SK-N-SH treated with all-trans-retinoic acid at 6 μM for 48 hours (cell line): ENCODE measurements at regions not wholly inside any gene's neighbourhood (a gene's known extent, or its start where the extent isn't known, plus 50 kb on each side); places are given as distances from the start of the nearest gene placed in this dataset.

Source experiments
- ATAC-seq: fragments of 200-7000 bp; cut with Tn5 transposase; 3 replicates; pipeline ENCODE4 v1.9.1; 2020; ENCODE audit warnings: mild to moderate bottlenecking, moderate library complexity
- BACH2 ChIP-seq: fragments of 250-450 bp; sonication (Bioruptor Pico); IDR thresholded peaks from 2 replicates; pipeline ENCODE4 v1.9.0; 2021; ENCODE audit warnings: mild to moderate bottlenecking, borderline replicate concordance
- CSDC2 ChIP-seq: fragments of 250-450 bp; sonication (Bioruptor Pico); IDR thresholded peaks from 2 replicates; pipeline ENCODE4 v1.5.0; 2020; ENCODE audit warnings: mild to moderate bottlenecking, moderate library complexity
- ESRRG ChIP-seq: fragments of 250-450 bp; sonication (Bioruptor Pico); IDR thresholded peaks from 2 replicates; pipeline ENCODE4 v1.6.1; 2021; ENCODE audit warnings: mild to moderate bottlenecking
- GLIS3 ChIP-seq: fragments of 250-450 bp; sonication (Bioruptor Pico); IDR thresholded peaks from 2 replicates; pipeline ENCODE4 v1.5.0; 2020; ENCODE audit warnings: mild to moderate bottlenecking, moderate library complexity
- ISL1 ChIP-seq: fragments of 250-450 bp; sonication (Bioruptor Pico); IDR thresholded peaks from 2 replicates; pipeline ENCODE4 v2.1.2; 2022; ENCODE audit warnings: mild to moderate bottlenecking, moderate library complexity
- OSR1 ChIP-seq: fragments of 250-450 bp; sonication (Bioruptor Pico); IDR thresholded peaks from 2 replicates; pipeline ENCODE4 v1.8.0; 2022; ENCODE audit warnings: moderate library complexity, mild to moderate bottlenecking, inconsistent platforms
- RARB ChIP-seq: fragments of 250-450 bp; sonication (Bioruptor Pico); IDR thresholded peaks from 2 replicates; pipeline ENCODE4 v1.8.0; 2021; ENCODE audit warnings: mild to moderate bottlenecking, moderate library complexity
- TCF4 ChIP-seq: fragments of 250-450 bp; sonication (Bioruptor Pico); IDR thresholded peaks from 2 replicates; pipeline ENCODE4 v1.8.0; 2021; ENCODE audit warnings: mild to moderate bottlenecking, moderate library complexity, borderline replicate concordance
- TOX ChIP-seq: fragments of 250-450 bp; sonication (Bioruptor Pico); IDR thresholded peaks from 2 replicates; pipeline ENCODE4 v1.8.0; 2021; ENCODE audit warnings: mild to moderate bottlenecking, moderate library complexity, borderline replicate concordance
- ZFP3 ChIP-seq: fragments of 250-450 bp; sonication (Bioruptor Pico); IDR thresholded peaks from 2 replicates; pipeline ENCODE4 v1.5.0; 2020; ENCODE audit warnings: mild to moderate bottlenecking, moderate library complexity
- ZFP30 ChIP-seq: fragments of 450-650 bp; formaldehyde crosslinking; IDR thresholded peaks from 2 replicates; pipeline ENCODE4 v1.5.0; 2022; ENCODE audit warnings: mild to moderate bottlenecking, moderate library complexity
- ZNF565 ChIP-seq: fragments of 450-650 bp; formaldehyde crosslinking; conservative IDR thresholded peaks from 2 replicates; pipeline ENCODE4 v1.5.0; 2020; ENCODE audit warnings: low read depth, mild to moderate bottlenecking, moderate library complexity
- ZNF70 ChIP-seq: fragments of 450-650 bp; formaldehyde crosslinking; IDR thresholded peaks from 2 replicates; pipeline ENCODE4 v1.5.0; 2020; ENCODE audit warnings: mild to moderate bottlenecking, moderate library complexity
- ZNF8 ChIP-seq: fragments of 450-650 bp; formaldehyde crosslinking; IDR thresholded peaks from 2 replicates; pipeline ENCODE4 v1.5.0; 2020; ENCODE audit warnings: mild to moderate bottlenecking, moderate library complexity
- TF ChIP-seq, protein P1 (sequence below): fragments of 250-450 bp; sonication (Bioruptor Pico); IDR thresholded peaks from 2 replicates; pipeline ENCODE4 v1.5.0; 2020; ENCODE audit warnings: mild to moderate bottlenecking, moderate library complexity
- TF ChIP-seq, protein P2 (sequence below): fragments of 250-450 bp; sonication (Bioruptor Pico); IDR thresholded peaks from 2 replicates; pipeline ENCODE4 v1.8.0; 2020; ENCODE audit warnings: mild to moderate bottlenecking, moderate library complexity, borderline replicate concordance
- TF ChIP-seq, protein P3 (sequence below): fragments of 250-450 bp; sonication (Bioruptor Pico); IDR thresholded peaks from 2 replicates; pipeline ENCODE4 v1.5.1; 2021; ENCODE audit warnings: mild to moderate bottlenecking, moderate library complexity
- TF ChIP-seq, protein P4 (sequence below): fragments of 250-450 bp; sonication (Bioruptor Pico); IDR thresholded peaks from 2 replicates; pipeline ENCODE4 v1.5.1; 2020; ENCODE audit warnings: low read depth, mild to moderate bottlenecking, moderate library complexity
- TF ChIP-seq, protein P5 (sequence below): fragments of 250-450 bp; sonication (Bioruptor Pico); IDR thresholded peaks from 2 replicates; pipeline ENCODE4 v1.8.0; 2021; ENCODE audit warnings: low read depth, mild to moderate bottlenecking, moderate library complexity, borderline replicate concordance

DNA sequence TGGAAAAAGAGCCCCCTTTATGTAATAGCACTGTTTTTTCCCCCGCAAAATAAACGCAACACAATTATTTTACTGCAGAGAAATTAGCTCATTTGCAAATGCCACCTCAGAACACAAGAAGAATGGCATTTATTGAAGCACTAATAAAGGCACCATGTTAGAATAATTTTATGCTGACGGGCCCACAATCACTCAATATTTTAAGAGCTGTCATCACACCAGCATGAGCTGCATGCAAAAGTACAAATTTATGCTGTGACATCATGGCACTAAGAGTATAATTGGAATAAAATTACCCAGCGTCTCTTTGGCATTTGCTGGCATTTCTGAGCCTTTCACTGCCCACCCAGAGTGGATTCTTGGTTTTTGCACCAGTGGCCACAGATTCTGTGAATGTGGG, 364.6 kb downstream of the TLE4 start (continued):
- TF ChIP-seq, protein P1, sequence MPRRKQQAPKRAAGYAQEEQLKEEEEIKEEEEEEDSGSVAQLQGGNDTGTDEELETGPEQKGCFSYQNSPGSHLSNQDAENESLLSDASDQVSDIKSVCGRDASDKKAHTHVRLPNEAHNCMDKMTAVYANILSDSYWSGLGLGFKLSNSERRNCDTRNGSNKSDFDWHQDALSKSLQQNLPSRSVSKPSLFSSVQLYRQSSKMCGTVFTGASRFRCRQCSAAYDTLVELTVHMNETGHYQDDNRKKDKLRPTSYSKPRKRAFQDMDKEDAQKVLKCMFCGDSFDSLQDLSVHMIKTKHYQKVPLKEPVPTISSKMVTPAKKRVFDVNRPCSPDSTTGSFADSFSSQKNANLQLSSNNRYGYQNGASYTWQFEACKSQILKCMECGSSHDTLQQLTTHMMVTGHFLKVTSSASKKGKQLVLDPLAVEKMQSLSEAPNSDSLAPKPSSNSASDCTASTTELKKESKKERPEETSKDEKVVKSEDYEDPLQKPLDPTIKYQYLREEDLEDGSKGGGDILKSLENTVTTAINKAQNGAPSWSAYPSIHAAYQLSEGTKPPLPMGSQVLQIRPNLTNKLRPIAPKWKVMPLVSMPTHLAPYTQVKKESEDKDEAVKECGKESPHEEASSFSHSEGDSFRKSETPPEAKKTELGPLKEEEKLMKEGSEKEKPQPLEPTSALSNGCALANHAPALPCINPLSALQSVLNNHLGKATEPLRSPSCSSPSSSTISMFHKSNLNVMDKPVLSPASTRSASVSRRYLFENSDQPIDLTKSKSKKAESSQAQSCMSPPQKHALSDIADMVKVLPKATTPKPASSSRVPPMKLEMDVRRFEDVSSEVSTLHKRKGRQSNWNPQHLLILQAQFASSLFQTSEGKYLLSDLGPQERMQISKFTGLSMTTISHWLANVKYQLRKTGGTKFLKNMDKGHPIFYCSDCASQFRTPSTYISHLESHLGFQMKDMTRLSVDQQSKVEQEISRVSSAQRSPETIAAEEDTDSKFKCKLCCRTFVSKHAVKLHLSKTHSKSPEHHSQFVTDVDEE, result no peak
- TF ChIP-seq ISL1 (CRISPR knock-in tag) (no peak), ZFP3 (no peak), ZFP30 (CRISPR knock-in tag) (no peak)

DNA sequence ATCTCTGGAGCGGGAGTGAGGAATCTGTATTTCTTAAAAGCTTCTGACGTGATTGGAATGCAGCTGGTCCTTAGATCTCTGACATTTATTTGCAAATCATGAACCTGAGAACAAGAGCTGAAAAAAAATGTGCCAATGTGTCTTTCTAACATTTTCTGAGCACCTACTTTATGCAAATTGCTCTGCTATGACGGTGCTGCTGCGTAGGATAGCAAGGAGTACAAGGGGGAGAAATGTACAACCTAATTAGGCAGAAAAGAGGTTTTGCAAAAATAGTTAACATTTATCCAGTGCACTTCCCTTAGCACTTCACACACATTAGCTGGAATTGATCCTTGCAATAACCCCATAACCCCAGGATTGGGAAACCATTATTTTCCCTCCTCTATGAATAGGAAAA, 357.5 kb downstream of the TLE4 start:
- TF ChIP-seq BACH2 (CRISPR knock-in tag) (no peak), ZNF70 (CRISPR knock-in tag) (no peak), OSR1 (CRISPR knock-in tag) (no peak), TOX (CRISPR knock-in tag) (no peak), GLIS3 (CRISPR knock-in tag) (no peak), CSDC2 (CRISPR knock-in tag) (no peak), ESRRG (no peak), ZFP30 (CRISPR knock-in tag) (no peak), TCF4 (CRISPR knock-in tag) (no peak), ISL1 (CRISPR knock-in tag) (no peak), ZNF8 (CRISPR knock-in tag) (no peak), RARB (CRISPR knock-in tag) (no peak)
- TF ChIP-seq, protein P2, sequence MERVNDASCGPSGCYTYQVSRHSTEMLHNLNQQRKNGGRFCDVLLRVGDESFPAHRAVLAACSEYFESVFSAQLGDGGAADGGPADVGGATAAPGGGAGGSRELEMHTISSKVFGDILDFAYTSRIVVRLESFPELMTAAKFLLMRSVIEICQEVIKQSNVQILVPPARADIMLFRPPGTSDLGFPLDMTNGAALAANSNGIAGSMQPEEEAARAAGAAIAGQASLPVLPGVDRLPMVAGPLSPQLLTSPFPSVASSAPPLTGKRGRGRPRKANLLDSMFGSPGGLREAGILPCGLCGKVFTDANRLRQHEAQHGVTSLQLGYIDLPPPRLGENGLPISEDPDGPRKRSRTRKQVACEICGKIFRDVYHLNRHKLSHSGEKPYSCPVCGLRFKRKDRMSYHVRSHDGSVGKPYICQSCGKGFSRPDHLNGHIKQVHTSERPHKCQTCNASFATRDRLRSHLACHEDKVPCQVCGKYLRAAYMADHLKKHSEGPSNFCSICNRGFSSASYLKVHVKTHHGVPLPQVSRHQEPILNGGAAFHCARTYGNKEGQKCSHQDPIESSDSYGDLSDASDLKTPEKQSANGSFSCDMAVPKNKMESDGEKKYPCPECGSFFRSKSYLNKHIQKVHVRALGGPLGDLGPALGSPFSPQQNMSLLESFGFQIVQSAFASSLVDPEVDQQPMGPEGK, result no peak
- TF ChIP-seq, protein P3, sequence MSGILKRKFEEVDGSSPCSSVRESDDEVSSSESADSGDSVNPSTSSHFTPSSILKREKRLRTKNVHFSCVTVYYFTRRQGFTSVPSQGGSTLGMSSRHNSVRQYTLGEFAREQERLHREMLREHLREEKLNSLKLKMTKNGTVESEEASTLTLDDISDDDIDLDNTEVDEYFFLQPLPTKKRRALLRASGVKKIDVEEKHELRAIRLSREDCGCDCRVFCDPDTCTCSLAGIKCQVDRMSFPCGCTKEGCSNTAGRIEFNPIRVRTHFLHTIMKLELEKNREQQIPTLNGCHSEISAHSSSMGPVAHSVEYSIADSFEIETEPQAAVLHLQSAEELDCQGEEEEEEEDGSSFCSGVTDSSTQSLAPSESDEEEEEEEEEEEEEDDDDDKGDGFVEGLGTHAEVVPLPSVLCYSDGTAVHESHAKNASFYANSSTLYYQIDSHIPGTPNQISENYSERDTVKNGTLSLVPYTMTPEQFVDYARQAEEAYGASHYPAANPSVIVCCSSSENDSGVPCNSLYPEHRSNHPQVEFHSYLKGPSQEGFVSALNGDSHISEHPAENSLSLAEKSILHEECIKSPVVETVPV, result no peak
- TF ChIP-seq, protein P4, sequence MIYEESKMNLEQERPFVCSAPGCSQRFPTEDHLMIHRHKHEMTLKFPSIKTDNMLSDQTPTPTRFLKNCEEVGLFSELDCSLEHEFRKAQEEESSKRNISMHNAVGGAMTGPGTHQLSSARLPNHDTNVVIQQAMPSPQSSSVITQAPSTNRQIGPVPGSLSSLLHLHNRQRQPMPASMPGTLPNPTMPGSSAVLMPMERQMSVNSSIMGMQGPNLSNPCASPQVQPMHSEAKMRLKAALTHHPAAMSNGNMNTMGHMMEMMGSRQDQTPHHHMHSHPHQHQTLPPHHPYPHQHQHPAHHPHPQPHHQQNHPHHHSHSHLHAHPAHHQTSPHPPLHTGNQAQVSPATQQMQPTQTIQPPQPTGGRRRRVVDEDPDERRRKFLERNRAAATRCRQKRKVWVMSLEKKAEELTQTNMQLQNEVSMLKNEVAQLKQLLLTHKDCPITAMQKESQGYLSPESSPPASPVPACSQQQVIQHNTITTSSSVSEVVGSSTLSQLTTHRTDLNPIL, result no peak
- TF ChIP-seq, protein P1, result no peak
- ATAC-seq, result no peak

DNA sequence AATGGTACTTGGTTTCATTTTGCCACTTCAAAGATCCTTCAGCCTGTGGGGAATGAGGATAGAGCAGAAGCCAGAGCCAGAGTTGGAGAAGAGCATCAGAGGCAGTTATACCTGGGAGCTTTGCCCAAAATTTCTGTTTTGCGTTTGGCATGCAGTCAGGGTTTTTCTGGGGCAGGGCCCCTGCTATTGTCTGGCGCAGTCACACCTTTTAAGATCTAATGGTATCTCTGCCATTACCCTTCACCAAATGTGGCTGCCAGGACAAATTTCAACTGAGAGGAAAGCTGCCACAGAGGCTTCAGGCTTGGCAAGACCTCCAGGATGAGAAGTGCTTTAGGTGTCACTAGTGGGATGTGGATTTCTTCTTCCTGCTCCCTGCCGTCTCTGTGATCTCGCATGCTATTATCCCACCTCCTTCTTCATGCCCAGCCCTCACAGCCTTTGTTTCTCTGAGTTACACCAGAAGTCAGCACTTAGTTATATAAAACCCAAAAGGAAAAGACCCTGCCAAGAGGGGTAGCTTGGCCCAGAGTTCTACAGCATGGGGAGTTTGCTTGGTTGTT, 357.0 kb downstream of the TLE4 start:
- ATAC-seq, result no peak
- TF ChIP-seq OSR1 (CRISPR knock-in tag) (no peak), ZNF565 (CRISPR knock-in tag) (no peak), ESRRG (no peak), ZNF8 (CRISPR knock-in tag) (no peak), ZFP30 (CRISPR knock-in tag) (no peak), ZNF70 (CRISPR knock-in tag) (no peak)
- TF ChIP-seq, protein P4, result no peak
- TF ChIP-seq, protein P5, sequence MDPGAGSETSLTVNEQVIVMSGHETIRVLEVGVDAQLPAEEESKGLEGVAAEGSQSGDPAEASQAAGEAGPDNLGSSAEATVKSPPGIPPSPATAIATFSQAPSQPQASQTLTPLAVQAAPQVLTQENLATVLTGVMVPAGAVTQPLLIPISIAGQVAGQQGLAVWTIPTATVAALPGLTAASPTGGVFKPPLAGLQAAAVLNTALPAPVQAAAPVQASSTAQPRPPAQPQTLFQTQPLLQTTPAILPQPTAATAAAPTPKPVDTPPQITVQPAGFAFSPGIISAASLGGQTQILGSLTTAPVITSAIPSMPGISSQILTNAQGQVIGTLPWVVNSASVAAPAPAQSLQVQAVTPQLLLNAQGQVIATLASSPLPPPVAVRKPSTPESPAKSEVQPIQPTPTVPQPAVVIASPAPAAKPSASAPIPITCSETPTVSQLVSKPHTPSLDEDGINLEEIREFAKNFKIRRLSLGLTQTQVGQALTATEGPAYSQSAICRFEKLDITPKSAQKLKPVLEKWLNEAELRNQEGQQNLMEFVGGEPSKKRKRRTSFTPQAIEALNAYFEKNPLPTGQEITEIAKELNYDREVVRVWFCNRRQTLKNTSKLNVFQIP (CRISPR knock-in tag), result no peak
- TF ChIP-seq, protein P3, result no peak
- TF ChIP-seq, protein P1, result no peak
